Erythroblast (primary cell): ENCODE measurements at regions not wholly inside any gene's neighbourhood (a gene's known extent, or its start where the extent isn't known, plus 50 kb on each side); places are given as distances from the start of the nearest gene placed in this dataset.

Experiments used
- GATA1 ChIP-seq: IDR thresholded peaks from 2 replicates; pipeline ENCODE4 v1.6.1; 2011; ENCODE audit warnings: low read depth, mild to moderate bottlenecking, control low read depth, low read length, moderate library complexity
- POLR2A ChIP-seq: IDR thresholded peaks from 2 replicates; pipeline ENCODE4 v1.6.1; 2011; ENCODE audit warnings: mild to moderate bottlenecking, low read length

- TF ChIP-seq POLR2A (no peak), GATA1 (no peak)
Observed at GRCh38 chr17:79201536-79202227, 127.1 kb downstream of the ENGASE start.
